A549 (cell line): ENCODE measurements at regions not wholly inside any gene's neighbourhood (a gene's known extent, or its start where the extent isn't known, plus 50 kb on each side); places are given as distances from the start of the nearest gene placed in this dataset.
A peak's percentile ranks its signal among the peaks of the same experiment; 100 is the strongest.

ENCODE experiments used
- ATAC-seq, 2 experiments: fragments of 200-7000 bp in 1 of 2; fragments of >200 bp in 1 of 2; cut with Nextera tagmentation in 1 of 2; cut with Tn5 transposase in 1 of 2; 3 replicates each; pipeline versions ENCODE4 v1.8.0 to v1.9.1; 2018 to 2020; ENCODE audit warnings: mild to moderate bottlenecking in 1 of 2, moderate library complexity in 1 of 2
- CTCF ChIA-PET: fragments of 300-600 bp; sonication (Branson Sonifier 250); formaldehyde crosslinking; extraction: SDS; loops from one replicate; lab custom pipeline; 2021; ENCODE audit warnings: antibody characterized with exemption, inconsistent platforms; lab: Yijun Ruan, JAX
- POLR2A ChIA-PET: fragments of 350-600 bp; formaldehyde crosslinking; extraction: SDS; loops from one replicate; lab custom pipeline; 2021; ENCODE audit warnings: antibody characterized with exemption, inconsistent platforms; lab: Yijun Ruan, JAX
- DNase-seq, 2 experiments: peaks; one replicate each; pipeline versions ENCODE4 v3.0.0 to v3.0.0-alpha.2; 2011 to 2016; ENCODE audit warnings: low read depth in 1 of 2, low spot score in 1 of 2
- FAIRE-seq: peaks from 2 replicates; lab custom pipeline; 2011; peaks lifted over from hg19 to GRCh38; lab: Jason Lieb, UNC
- H3K27ac ChIP-seq, 2 experiments: fragments of >200 bp; sonication (Bioruptor Twin); formaldehyde crosslinking; 3 replicates each; pipeline ENCODE4 v1.5.1; 2016 to 2017
- H3K4me1 ChIP-seq: fragments of >200 bp; sonication (Bioruptor Twin); formaldehyde crosslinking; 3 replicates; pipeline ENCODE4 v1.6.1; 2016
- H3K4me2 ChIP-seq: fragments of >200 bp; sonication (Bioruptor Twin); formaldehyde crosslinking; 3 replicates; pipeline ENCODE4 v1.6.1; 2016
- H3K4me3 ChIP-seq: fragments of >200 bp; sonication (Bioruptor Twin); formaldehyde crosslinking; 3 replicates; pipeline ENCODE4 v1.5.1; 2016
- H3K9me3 ChIP-seq: fragments of >200 bp; sonication (Bioruptor Twin); formaldehyde crosslinking; 3 replicates; pipeline ENCODE4 v1.6.1; 2016
- CEBPB ChIP-seq, 2 experiments: fragments of >200 bp in 1 of 2; sonication (Bioruptor Twin) in 1 of 2; formaldehyde crosslinking in 1 of 2; IDR thresholded peaks; 2 replicates each; pipeline ENCODE4 v1.6.1; 2012 to 2016
- CHD4 ChIP-seq: fragments of 200-600 bp; sonication (generic); IDR thresholded peaks from 2 replicates; pipeline ENCODE4 v1.6.1; 2016; ENCODE audit warnings: antibody characterized with exemption, mild to moderate bottlenecking, borderline replicate concordance
- CTCF ChIP-seq: fragments of >200 bp; sonication (Bioruptor Twin); formaldehyde crosslinking; IDR thresholded peaks from 3 replicates; pipeline ENCODE4 v1.5.1; 2016
- EHMT2 ChIP-seq: fragments of 200-600 bp; sonication (generic); IDR thresholded peaks from 2 replicates; pipeline ENCODE4 v1.6.1; 2016; ENCODE audit warnings: antibody characterized with exemption, low read depth, mild to moderate bottlenecking, moderate library complexity
- ESRRA ChIP-seq: fragments of 150-350 bp; IDR thresholded peaks from 2 replicates; pipeline ENCODE4 v1.6.1; 2014; ENCODE audit warnings: mild to moderate bottlenecking, low read length, borderline replicate concordance
- FOSL2 ChIP-seq, 2 experiments: fragments of 450-650 bp in 1 of 2; fragments of >200 bp in 1 of 2; sonication (Bioruptor Twin) in 1 of 2; formaldehyde crosslinking; IDR thresholded peaks; 2 replicates each; pipeline versions ENCODE4 v1.5.0 to v1.6.1; 2016 to 2020; ENCODE audit warnings: mild to moderate bottlenecking in 1 of 2, moderate library complexity in 1 of 2
- FOXS1 ChIP-seq: fragments of 250-450 bp; sonication (Bioruptor Pico); IDR thresholded peaks from 2 replicates; pipeline ENCODE4 v1.5.0; 2020; ENCODE audit warnings: mild to moderate bottlenecking, moderate library complexity
- JUNB ChIP-seq: fragments of >200 bp; sonication (Bioruptor Twin); formaldehyde crosslinking; IDR thresholded peaks from 2 replicates; pipeline ENCODE4 v1.6.1; 2016
- MAZ ChIP-seq: fragments of 150-350 bp; IDR thresholded peaks from 2 replicates; pipeline ENCODE4 v1.6.1; 2014; ENCODE audit warnings: antibody characterized with exemption, low read depth, low read length, borderline replicate concordance
- NR3C1 ChIP-seq: fragments of >200 bp; sonication (Bioruptor Twin); formaldehyde crosslinking; IDR thresholded peaks from 3 replicates; pipeline ENCODE4 v1.6.1; 2017
- RAD21 ChIP-seq, 2 experiments: fragments of >200 bp in 1 of 2; sonication (Bioruptor Twin) in 1 of 2; formaldehyde crosslinking in 1 of 2; IDR thresholded peaks in 1 of 2; conservative IDR thresholded peaks in 1 of 2; 2 replicates in 1 of 2; 3 replicates in 1 of 2; pipeline ENCODE4 v1.6.1; 2012 to 2018; ENCODE audit warnings: inconsistent platforms in 1 of 2
- RARB ChIP-seq: fragments of 250-450 bp; sonication (Bioruptor Pico); IDR thresholded peaks from 2 replicates; pipeline ENCODE4 v1.8.0; 2021; ENCODE audit warnings: mild to moderate bottlenecking, moderate library complexity
- RNF2 ChIP-seq: fragments of 200-600 bp; sonication (generic); IDR thresholded peaks from 2 replicates; pipeline ENCODE4 v1.6.1; 2016; ENCODE audit warnings: low read depth, mild to moderate bottlenecking, antibody characterized with exemption, moderate library complexity, borderline replicate concordance
- SREBF2 ChIP-seq: fragments of 450-650 bp; IDR thresholded peaks from 2 replicates; pipeline ENCODE4 v1.6.1; 2014; ENCODE audit warnings: mild to moderate bottlenecking, moderate library complexity
- USF2 ChIP-seq: fragments of 450-650 bp; IDR thresholded peaks from 2 replicates; pipeline ENCODE4 v1.6.1; 2014; ENCODE audit warnings: antibody characterized with exemption
- ZNF302 ChIP-seq: fragments of 250-450 bp; sonication (Bioruptor Pico); IDR thresholded peaks from 2 replicates; pipeline ENCODE4 v1.9.0; 2021; ENCODE audit warnings: inconsistent platforms, mild to moderate bottlenecking, moderate library complexity
- WGBS: methylation state at CpG from one replicate; pipeline ENCODE4 v1.1.6; 2017; ENCODE audit errors: missing lambda C conversion rate; 5-methylcytosine and 5-hydroxymethylcytosine counted together

GRCh38 chr1:80657707-80658106, 1143.0 kb upstream of the ADGRL2 start:
- no peak for ATAC-seq
- H3K4me2 ChIP-seq = peak overlapping the region; percentile 43
- ChIA-PET CTCF (no interaction called here), POLR2A (no interaction called here)
- H3K4me3 ChIP-seq = no peak overlapping the region
- WGBS = 31% methylated on average over 1 of the region's 1 CpG
- no peak for FAIRE-seq
- peaks cover 18% of the 10 kb centered on the region for H3K4me1 ChIP-seq
- no peaks in the 10 kb centered on the region for H3K9me3 ChIP-seq
- TF ChIP-seq ESRRA = no peak
- H3K27ac ChIP-seq = no peak overlapping the region
- DNase-seq = no peak

- CTCF ChIA-PET = no interaction called here
Observed at GRCh38 chr1:80657044-80657643, 1143.6 kb upstream of the ADGRL2 start.

GRCh38 chr1:80656641-80657040, 1144.1 kb upstream of the ADGRL2 start:
- Histone ChIP-seq H3K4me1 (peaks cover 18% of the 10 kb centered on the region), H3K27ac (no peak overlapping the region), H3K4me3 (no peak overlapping the region), H3K9me3 (no peaks in the 10 kb centered on the region), H3K4me2 (peak overlapping the region; percentile 43)
- WGBS = 1% methylated on average over 3 of the region's 3 CpGs
- ATAC-seq (no peak), FAIRE-seq (no peak), DNase-seq (peak; percentile 7 to 48)
- ChIA-PET POLR2A (no interaction called here), CTCF (no interaction called here)
- no peak for TF ChIP-seq FOSL2 (IDR thresholded peaks at IDR 0.05)
- peak; percentile 67 for TF ChIP-seq FOSL2 (CRISPR knock-in tag; IDR thresholded peaks at IDR 0.05)
- no peak for TF ChIP-seq CHD4

More at GRCh38 chr1:80657044-80657643, 1143.6 kb upstream of the ADGRL2 start:
- no peak overlapping the region for H3K4me3 ChIP-seq
- H3K27ac ChIP-seq = no peak overlapping the region
- TF ChIP-seq ZNF302 (no peak), MAZ (no peak), EHMT2 (no peak), JUNB (no peak), CEBPB (IDR thresholded peaks at IDR 0.05) (no peak), NR3C1 (no peak), RNF2 (no peak), ESRRA (no peak), SREBF2 (no peak), RARB (CRISPR knock-in tag) (no peak), FOXS1 (CRISPR knock-in tag) (no peak)
- TF ChIP-seq, all 56 proteins: peak for 0
- H3K9me3 ChIP-seq = no peaks in the 10 kb centered on the region
- H3K4me2 ChIP-seq = peak overlapping the region; percentile 43
- ATAC-seq = no peak
- POLR2A ChIA-PET = no interaction called here
- H3K4me1 ChIP-seq = peaks cover 18% of the 10 kb centered on the region
- 6% methylated on average over 3 of the region's 3 CpGs for WGBS
- FAIRE-seq = no peak
- peak in 1 of 2 experiments; percentile 14 for DNase-seq

- DNase-seq = peak; percentile 37 to 72
- POLR2A ChIA-PET = no interaction called here
- no peak for FAIRE-seq
- Histone ChIP-seq H3K27ac (no peak overlapping the region), H3K9me3 (no peaks in the 10 kb centered on the region), H3K4me3 (no peak overlapping the region), H3K4me1 (peaks cover 18% of the 10 kb centered on the region), H3K4me2 (peak overlapping the region; percentile 43)
- peak; percentile 9 to 14; a peak in 1 of 5 replicates for TF ChIP-seq RAD21 (conservative IDR thresholded peaks at IDR 0.05 in 1 of 2, IDR thresholded peaks at IDR 0.05 in 1 of 2)
- peak; percentile 13; the same call in 1 of the 3 replicates for TF ChIP-seq CTCF
- TF ChIP-seq USF2 = no peak
- CTCF ChIA-PET = no interaction called here
- ATAC-seq = peak; percentile 74 to 88
- WGBS = 0% methylated on average over 1 of the region's 1 CpG
Observed at GRCh38 chr1:80656014-80656636, 1144.6 kb upstream of the ADGRL2 start.
